Stimulated activated CD4-positive, alpha-beta T cell treated with anti-CD3 and anti-CD28 coated beads, Interleukin-12 subunit alpha, Interleukin-12 subunit beta, amount 100 ng/mL, for 48 hours (primary cell): ENCODE measurements at regions not wholly inside any gene's neighbourhood (a gene's known extent, or its start where the extent isn't known, plus 50 kb on each side); places are given as distances from the start of the nearest gene placed in this dataset.
"Not testable (repeated sequence)": the region's sequence is repeated elsewhere in the genome, so short reads cannot be mapped to it uniquely, and the experiment has no call there.

Experiments used
- DNase-seq, 3 donors: peaks; one replicate each; pipeline ENCODE4 v3.0.0-alpha.2; 2020; ENCODE audit warnings: low read depth in 2 of 3, low spot score in 1 of 3

DNA sequence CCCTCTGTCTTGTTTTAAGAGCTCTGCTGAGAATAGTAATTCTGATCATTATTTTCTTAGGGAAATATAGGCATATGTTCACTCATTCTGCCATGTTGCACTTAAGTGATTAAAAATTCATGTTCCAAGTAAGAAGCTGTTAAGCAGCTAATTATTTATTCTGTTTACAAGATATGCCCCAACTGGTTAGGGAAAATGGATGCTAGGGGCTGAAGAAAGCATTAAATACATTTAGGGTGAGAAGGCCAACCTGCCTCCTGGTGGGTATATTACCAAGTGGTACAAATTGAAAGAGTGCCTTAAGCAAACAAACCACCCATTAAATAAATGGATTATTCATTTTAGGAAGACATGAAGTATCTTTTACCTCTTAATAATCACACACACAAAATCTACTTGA is 392.6 kb upstream of the EPHA5 start:
- no peak for DNase-seq

- no peak for DNase-seq
Measured at GRCh38 chr4:66062044-66062443, 391.8 kb upstream of the EPHA5 start.

DNA sequence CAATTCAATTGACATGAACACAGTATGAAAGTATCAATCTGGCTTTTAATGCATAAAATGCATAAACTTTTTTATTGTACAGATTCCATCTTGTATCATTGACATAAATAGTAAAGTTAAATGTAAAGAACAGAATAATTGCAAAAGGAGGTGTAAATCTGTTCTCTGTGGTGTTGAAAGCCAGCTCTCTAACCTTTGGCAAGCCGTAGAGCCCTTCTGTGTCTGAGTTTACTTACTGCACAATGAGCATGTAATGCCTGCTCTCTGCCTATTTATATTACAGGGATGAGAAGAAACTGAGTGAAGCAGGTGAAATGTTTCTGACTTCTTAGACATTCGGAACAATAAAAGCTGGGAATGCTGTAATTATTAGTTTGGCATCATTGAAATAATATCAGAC is 389.3 kb upstream of the EPHA5 start:
- DNase-seq = no peak

DNA sequence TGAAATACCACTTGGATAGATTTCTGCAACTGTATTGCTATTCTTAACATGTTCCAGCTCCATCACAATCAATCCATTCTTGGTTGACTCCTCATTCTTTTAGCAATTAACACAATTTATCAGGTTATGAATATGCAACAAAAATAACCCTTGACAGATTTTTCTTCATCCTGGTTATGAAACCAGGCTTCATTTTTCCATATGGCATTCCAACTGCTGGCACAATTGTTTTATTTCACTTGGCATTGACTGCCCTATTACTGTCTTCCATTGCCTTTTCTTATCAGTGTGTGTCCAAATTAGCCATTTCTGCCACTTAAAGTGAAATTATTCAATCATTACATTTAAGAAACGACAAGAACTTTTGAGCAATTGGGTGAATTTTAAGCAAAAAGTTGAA is 388.8 kb upstream of the EPHA5 start:
- no peak for DNase-seq

- no peak for DNase-seq
Measured at GRCh38 chr4:66055999-66056398, 385.7 kb upstream of the EPHA5 start.

DNA sequence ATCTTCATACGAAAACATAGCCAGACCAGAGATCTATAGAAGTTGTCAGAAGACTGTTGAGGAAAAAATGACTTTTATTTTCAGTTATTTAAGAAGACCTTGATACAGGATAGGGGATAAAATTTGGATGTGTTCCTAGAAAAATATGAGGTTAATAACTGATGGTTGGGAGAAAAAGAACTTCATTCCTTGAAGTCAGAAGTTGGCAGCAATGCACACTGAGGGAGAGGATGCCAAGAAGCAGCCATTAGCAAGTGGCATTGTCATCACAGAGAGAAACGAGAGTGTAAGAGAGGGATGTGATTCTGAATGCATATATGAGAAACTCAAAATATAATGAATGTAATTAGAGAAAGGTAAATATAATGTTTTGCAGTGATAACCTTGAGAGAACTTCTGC is 382.1 kb upstream of the EPHA5 start:
- DNase-seq = no peak

DNA sequence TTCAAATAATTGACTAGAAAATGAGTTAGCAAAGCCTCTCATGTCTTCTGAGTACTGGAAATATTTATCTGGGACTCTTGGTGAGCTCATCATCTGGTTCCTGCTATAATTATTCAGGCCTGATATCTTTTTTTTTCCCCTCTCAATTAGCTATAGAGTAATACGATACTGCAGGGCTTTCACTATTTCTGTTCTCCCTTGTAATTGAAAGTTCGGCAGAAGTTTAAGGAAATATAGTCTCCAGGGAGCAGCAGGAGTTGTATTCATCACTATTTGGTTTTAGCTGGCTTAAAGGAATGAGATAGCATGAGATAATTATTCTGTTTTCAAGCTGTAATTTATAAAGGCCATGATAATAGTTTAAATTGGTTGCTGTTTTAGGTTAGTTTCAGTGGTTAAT is 378.6 kb upstream of the EPHA5 start:
- no peak for DNase-seq

GRCh38 chr4:66045913-66046312 is 375.6 kb upstream of the EPHA5 start:
- DNase-seq = no peak

DNA sequence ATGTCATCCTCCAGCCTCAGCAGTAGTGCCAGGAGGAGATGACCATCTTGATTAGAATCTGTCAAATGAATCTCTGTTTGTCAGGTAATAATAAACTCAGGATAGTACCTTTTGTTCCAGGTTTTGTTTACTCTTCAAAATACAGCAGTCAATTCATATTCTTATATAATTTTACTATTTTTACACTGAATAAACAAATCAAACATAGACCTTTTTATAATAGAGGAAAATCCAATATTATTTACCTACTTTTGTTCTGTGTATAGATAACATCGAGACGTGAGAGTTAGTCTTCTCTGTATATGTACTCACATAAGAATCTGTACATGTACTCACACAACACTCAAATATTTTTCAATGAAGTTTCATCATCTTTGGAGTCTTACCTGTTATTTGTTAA is 365.4 kb upstream of the EPHA5 start:
- DNase-seq = no peak

- no peak for DNase-seq
Measured at GRCh38 chr4:66034671-66035070, 364.4 kb upstream of the EPHA5 start.

- DNase-seq = no peak
Measured at GRCh38 chr4:66034262-66034661, 364.0 kb upstream of the EPHA5 start.

GRCh38 chr4:66032571-66032970 is 362.3 kb upstream of the EPHA5 start:
- no peak for DNase-seq

DNA sequence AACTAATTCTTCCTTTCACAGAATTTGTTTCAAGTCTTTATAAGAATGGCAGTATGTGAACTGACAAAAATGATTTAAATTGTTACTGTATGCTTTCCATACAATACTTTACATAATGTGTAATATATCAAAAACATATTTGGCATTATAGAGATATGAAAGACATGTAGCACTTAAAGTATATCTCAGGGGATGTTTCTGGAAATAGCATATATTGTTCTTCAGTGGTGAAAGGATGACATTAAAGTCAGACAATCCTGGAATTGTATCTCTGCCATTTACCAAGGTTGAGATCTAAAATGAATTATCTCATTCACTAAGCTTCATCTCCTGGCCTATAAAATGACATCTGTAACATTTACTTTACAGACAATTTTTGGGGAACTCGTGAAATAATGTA is 358.4 kb upstream of the EPHA5 start:
- no peak for DNase-seq

DNA sequence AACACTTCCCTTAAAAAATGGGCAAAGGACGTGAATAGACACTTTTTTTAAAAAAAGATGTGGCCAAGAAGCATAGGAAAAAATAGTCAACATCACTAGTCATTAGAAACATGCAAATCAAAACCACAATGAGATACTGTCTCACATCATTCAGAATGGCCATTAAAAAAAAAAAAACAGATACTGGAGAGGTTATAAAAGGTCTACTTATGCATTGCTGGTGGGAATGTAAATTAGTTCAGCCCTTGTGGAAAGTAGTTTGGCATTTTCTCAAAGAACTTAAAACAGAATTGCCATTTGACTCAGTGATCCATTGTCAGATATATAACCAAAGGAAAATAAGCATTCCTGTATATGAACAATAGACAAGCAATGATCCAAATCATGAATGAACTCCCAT is 352.8 kb upstream of the EPHA5 start:
- DNase-seq = no peak

- no peak for DNase-seq
Measured at GRCh38 chr4:66017671-66018070, 347.4 kb upstream of the EPHA5 start.

DNA sequence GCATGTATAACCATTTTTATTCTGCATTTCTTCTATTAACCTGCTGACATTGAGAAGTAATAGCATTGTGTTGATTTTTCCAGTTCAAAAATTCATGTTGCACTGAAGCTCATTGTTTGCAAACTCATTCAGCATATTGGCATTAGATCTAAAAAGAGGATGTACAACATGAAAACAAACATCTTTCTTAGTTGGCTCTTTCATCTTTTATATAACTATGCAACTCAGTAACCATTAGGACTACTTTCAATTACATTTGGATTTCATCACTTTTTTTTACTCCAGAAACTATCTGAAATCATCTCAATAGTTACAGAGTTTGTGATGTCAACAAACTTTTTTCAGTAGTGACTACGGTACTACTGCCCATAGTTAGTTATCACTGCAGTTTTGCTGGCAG is 346.0 kb upstream of the EPHA5 start:
- DNase-seq = no peak

DNA sequence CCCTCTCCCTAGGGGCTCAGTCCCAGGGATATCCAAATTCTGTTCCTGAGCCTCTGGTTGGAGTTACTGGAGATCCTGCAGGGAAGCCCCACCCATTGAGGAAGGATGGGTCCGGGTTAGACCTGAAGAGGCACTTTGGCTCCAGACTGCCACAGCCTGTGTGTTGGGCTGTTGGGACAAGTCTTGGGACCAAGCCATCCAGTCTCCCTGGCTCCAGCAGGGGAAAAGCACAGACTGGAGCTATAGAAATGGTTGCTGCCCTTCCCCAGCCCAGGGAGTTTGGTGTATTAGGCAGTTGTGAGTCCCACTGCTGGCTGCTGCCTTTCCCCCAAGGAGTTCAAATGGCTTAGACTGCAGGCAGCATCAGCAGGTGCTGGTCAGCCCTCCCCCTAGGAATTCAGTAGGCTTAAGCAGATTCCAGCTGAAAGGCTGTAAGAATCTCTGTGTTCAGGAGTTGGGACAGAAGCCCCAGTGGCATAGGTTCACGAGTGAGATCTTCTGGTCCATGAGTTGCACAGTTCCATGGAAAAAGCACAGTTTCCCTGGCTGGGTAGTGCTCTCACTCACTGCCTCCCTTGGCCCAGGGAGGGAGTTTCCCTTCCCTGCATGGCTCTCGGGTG is 344.0 kb upstream of the EPHA5 start:
- DNase-seq = no peak

GRCh38 chr4:66000510-66001117 is 330.3 kb upstream of the EPHA5 start:
- DNase-seq = no peak

DNA sequence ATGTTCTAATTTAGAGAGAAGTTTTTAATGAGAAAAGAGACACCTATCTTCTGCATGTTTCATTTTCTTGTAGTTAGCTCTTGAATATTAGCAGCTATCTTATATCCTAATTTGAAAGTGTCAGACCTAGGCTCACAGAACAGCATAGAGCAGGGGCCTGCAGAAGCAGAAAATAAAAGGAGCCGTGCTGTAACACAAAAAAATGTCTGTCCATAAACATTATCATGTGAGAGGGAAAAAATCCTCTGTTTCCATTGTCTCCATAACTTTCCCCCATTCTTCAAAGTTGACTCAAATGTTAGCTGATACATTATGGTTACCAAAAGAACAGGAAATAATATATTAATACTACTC is 329.2 kb upstream of the EPHA5 start:
- no peak for DNase-seq

- not testable (repeated sequence) for DNase-seq
Measured at GRCh38 chr4:65998807-65999517, 328.7 kb upstream of the EPHA5 start.

- no peak for DNase-seq
Measured at GRCh38 chr4:65983061-65983460, 312.8 kb upstream of the EPHA5 start.

DNA sequence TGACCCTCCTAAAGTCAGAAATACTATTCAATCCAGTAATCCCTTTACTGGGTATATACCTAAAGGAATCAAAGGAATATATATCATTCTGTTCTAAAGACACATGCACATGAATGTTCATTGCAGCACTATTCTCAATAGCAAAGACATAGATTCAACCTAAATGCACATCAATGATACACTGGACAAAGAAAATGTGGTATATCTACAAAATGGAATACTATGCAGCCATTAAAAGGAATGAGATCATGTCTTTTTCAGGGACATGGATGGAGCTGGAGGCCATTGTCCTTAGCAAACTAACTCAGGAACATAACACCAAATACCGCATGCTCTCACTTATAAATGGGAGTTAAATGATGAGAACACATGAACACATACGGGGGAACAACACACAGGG is 306.0 kb upstream of the EPHA5 start:
- DNase-seq = no peak

- no peak for DNase-seq
Measured at GRCh38 chr4:65973186-65973585, 302.9 kb upstream of the EPHA5 start.
